Stimulated activated naive CD8-positive, alpha-beta T cell treated with anti-CD3 and anti-CD28 coated beads, Interleukin-15, Interleukin-2, amounts not matched to agents 100 U/mL and 50 U/mL, for 24 hours (primary cell): ENCODE measurements at regions not wholly inside any gene's neighbourhood (a gene's known extent, or its start where the extent isn't known, plus 50 kb on each side); places are given as distances from the start of the nearest gene placed in this dataset.
"Not testable (repeated sequence)": the region's sequence is repeated elsewhere in the genome, so short reads cannot be mapped to it uniquely, and the experiment has no call there.

ENCODE experiments used
- ATAC-seq: fragments of 150-1000 bp; cut with Tn5 transposase; one replicate; pipeline ENCODE4 v1.10.0; 2021
- DNase-seq: peaks from one replicate; pipeline ENCODE4 v3.0.0; 2021

GRCh38 chr1:98575955-98576354 is 85.6 kb upstream of the SNX7 start:
- no peak for DNase-seq
- no peak for ATAC-seq

GRCh38 chr1:98565951-98566350 is 95.6 kb upstream of the SNX7 start:
- DNase-seq = no peak
- ATAC-seq = no peak

GRCh38 chr1:98559291-98559690 is 102.2 kb upstream of the SNX7 start:
- ATAC-seq (no peak), DNase-seq (no peak)

DNA sequence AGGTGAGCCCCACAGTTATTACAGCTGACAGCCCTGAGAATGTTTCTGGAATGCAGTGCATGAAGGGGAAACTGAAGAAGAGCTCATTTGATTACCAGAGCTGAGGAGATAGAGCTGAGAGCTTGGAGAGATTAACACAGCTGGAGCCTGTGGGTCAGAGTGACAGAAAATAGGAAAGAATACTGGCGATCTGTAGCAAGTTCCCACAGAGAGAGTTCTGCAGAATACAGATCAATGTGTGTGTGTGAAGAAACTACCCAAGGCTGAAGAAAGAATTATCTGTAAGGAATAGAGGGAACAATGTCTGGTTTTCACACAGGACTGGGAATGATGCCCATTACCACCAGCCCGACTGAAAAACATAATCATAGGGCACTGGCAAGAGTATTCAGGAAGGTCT is 103.6 kb upstream of the SNX7 start:
- ATAC-seq (no peak), DNase-seq (no peak)

DNA sequence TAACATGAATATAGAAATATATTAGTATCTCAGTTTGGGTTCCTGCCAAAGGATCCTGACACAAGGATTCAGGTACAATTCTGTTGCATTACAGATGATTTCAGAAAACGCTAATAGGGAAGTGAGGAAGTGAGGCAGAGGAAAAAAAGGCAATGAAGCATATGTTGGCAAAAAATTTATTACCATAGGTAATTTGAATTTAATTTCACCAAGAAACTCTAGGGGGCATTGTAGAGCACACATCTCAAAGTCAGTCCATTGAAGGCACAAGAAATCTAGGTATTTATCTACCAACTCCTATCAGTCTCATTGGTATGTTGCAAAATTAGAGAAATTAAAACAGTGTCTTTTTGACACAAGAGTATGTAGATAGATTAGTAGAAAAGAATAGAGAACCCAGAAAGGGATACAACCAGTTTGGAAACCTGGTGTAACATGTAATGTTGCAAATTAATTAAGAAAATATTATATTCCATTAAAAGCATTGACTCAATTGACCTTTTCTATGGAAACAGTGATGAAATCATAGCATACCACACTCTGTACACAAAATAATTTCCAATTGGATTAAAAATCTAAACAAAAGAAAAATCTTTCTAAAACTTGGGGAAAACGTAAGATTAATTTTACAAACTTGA is 104.9 kb upstream of the SNX7 start:
- no peak for DNase-seq
- no peak for ATAC-seq

DNA sequence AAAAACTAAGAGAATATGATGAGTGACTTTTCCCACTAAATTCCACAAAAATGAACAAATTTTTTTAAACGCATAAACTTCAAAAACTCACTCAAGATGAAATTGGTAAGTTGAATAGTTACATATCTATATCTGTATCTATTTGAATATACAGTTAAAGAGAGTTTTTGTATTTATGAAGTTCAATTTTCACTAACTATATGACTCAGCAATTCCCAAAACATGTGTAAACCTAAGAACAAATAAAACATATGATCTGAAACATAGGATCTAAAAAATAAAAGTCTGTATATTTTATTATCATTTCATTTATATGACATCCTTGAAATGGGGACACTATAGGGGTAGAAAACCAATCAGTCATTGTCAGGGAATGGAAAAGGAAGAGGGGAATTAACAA is 105.7 kb upstream of the SNX7 start:
- ATAC-seq (no peak), DNase-seq (no peak)

DNA sequence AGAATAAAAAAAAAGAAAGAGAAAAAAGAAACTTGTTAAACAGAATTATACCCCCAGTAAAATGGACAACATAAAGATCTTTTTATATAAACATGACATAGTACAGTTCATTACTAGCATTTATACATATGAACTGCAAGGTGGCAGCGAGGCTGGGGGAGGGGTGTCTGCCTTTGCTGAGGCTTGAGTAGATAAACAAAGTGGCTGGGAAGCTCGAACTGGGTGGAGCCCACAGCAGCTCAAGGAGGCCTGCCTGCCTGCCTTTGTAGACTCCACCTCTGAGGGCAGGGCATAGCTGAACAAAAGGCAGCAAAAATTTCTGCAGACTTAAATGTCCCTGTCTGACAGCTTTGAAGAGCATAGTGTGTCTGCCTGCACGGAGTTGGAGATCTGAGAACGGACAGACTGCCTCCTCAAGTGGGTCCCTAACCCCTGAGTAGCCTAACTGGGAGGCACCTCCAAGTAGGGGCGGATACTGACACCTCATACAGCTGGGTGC is 108.9 kb upstream of the SNX7 start:
- ATAC-seq, DNase-seq: not testable (repeated sequence)

DNA sequence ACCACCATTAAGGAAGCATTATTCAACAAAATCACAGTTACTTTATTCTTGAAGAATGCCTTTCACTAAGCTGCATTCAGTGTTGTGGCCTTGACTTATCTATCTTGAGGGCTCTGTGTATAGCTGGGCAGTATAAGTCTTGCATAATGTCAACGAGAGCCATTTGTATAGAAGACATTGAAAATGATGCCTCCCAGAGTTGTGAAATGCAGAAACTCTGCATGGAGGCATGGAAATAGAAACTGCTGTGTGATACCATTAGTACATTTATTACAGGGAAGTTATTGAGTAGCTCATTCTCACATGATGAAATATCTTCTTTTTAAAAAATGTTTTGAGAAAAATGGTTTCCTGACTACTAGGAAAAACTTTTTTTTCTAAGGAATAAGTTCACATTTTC is 111.4 kb upstream of the SNX7 start:
- no peak for ATAC-seq

GRCh38 chr1:98546319-98546718 is 115.2 kb upstream of the SNX7 start:
- DNase-seq (no peak), ATAC-seq (no peak)

More for the DNA sequence above, 111.4 kb upstream of the SNX7 start:
- DNase-seq = no peak

GRCh38 chr1:98538106-98538505 is 123.4 kb upstream of the SNX7 start:
- no peak for ATAC-seq
- no peak for DNase-seq

GRCh38 chr1:98523256-98523655 is 138.3 kb upstream of the SNX7 start:
- no peak for DNase-seq
- ATAC-seq = no peak

DNA sequence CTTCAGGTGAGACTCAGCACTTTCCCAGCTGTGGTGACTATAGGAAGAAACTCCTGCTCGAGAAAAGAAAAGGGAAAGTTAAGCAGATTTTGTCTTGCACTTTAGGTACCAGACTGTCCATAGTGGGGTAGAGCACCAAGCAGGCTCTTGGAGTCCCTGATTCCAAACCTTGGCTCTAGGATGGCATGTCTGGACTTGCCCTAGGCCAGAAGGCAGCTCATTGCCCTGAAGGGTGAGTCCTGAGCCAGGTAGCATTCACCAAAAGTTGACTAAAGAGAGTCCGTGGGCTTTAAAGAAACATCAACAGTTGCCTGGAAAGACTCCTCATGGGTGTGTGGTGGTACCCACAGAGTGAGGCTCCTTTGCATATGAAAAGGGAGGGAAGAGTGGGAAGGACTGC is 145.2 kb upstream of the SNX7 start:
- ATAC-seq (no peak), DNase-seq (no peak)

DNA sequence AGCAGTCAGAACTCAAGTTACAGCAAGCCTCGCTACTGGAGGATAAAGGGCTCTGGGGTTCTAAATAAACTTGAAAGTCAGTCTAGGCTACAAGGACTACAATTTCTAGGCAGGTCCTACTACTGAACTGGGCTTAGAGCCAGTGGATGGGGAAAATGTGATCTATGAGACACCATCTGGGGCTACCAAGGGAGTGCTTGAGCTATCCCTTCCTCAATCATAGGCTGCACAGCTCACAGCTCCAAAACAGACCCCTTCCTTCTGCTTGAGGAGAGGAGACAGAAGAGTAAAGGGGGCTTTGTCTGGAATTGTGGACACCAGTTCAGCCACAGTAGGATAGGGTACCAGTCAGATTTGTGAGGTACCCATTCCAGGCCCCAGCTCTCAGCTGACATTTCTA is 145.8 kb upstream of the SNX7 start:
- ATAC-seq (no peak), DNase-seq (no peak)

DNA sequence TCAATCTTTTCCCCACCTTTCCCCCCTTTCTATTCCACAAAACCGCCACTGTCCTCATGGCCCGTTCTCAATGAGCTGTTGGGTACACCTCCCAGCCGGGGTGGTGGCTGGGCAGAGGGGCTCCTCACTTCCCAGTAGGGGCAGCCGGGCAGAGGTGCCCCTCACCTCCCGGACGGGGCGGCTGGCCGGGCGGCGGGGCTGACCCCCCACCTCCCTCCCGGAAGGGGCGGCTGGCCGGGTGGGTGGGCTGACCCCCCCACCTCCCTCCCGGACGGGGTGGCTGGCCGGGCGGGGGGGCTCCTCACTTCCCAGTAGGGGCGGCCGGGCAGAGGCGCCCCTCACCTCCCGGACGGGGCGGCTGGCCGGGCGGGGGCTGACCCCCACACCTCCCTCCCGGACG is 149.3 kb upstream of the SNX7 start:
- DNase-seq, ATAC-seq: not testable (repeated sequence)

DNA sequence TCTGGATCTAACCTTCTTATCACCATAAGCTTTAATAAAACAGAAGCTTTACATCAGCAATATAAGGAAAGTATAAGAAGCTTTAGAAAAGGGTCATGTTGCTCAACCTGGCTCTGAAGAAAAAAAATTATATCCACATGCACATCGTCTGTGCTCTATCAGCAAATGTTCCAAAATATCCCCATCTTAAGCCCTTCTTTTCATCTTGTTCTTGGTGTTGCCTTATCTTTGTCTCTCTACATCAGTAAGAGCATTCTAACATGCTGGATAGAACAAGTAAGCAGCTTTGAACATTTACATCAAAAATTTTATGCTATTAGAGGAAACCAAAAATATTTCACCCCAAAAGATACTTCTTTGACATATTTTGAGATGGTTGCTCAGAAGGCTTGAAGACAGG is 157.8 kb upstream of the SNX7 start:
- DNase-seq (no peak), ATAC-seq (no peak)

GRCh38 chr1:98502937-98503336 is 158.6 kb upstream of the SNX7 start:
- DNase-seq = no peak
- ATAC-seq = no peak

GRCh38 chr1:98500324-98500723 is 161.2 kb upstream of the SNX7 start:
- ATAC-seq (no peak), DNase-seq (no peak)

- ATAC-seq (no peak), DNase-seq (no peak)
Measured at GRCh38 chr1:98498651-98499050, 162.9 kb upstream of the SNX7 start.

DNA sequence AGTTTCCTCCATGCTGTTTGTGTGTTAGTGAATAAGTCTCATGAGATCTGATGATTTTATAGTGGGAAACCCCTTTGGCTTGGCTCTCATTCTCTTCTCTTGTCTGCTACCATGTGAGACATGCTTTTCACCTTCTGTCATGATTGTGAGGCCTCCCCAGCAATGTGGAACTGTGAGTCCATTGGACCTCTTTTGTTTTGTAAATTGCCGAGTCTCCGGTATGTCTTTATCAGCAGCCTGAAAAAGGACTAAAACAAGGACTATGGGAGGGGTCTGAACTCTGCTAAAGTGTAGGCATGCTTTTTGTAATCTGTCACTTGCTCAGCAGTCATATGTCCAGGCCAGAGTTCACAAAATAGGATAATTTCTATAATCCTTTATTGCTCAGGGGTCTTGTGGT is 164.0 kb upstream of the SNX7 start:
- ATAC-seq = no peak
- DNase-seq = no peak

GRCh38 chr1:98496256-98496995 is 165.1 kb upstream of the SNX7 start:
- ATAC-seq (no peak), DNase-seq (no peak)

DNA sequence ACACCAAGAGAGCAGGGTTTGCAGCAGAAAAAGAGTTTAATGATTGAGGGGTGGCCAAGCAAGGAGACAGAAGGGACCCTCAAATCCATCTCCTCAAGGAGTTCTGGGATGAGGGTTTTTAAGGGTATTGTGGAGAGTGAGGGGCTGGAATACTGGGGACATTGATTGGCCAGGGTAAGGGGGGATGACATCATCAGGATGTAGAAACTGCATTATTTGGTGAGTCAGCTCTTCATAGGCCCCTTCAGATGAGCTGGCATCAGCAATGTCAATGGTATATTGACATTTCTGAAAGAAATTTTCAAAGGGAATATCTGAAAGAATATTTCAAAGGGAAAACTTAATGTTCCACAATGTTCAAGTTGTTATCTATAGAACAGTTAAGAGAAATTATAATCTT is 168.1 kb upstream of the SNX7 start:
- no peak for ATAC-seq
- no peak for DNase-seq

- no peak for DNase-seq
- ATAC-seq = no peak
Measured at GRCh38 chr1:98490099-98490498, 171.4 kb upstream of the SNX7 start.

GRCh38 chr1:98487620-98488019 is 173.9 kb upstream of the SNX7 start:
- ATAC-seq = no peak

GRCh38 chr1:98482611-98483010 is 178.9 kb upstream of the SNX7 start:
- no peak for ATAC-seq
- DNase-seq = no peak

More at GRCh38 chr1:98487620-98488019, 173.9 kb upstream of the SNX7 start:
- DNase-seq = no peak
